ENCODE measurements at regions not wholly inside any gene's neighbourhood (a gene's known extent, or its start where the extent isn't known, plus 50 kb on each side); places are given as distances from the start of the nearest gene placed in this dataset.

DNA sequence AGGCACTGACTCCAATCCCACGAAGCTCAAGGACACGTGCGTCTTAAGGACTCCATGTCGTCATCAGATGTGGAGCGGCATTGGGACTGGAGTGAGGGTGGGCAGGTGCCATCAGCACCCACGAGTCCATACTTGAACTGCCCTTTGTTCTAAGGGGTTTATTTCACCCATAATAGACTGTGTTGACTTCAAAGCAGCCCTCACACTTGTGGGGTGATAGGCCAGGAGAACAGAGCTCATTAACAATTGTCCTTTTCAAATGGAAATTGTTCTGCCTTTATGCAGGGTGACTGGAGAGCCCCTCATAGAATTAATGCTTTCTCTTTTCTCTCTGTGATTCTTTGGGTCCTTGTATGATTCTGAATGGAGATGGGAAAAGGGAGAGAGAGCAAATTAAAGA lies 376.9 kb upstream of the MGMT start:
- DNase-seq (ENCODE audit: low spot score) (no peak), FAIRE-seq (no peak), ATAC-seq (no peak)
- CTCF ChIA-PET (ENCODE audit: low intra/inter-chr PET ratio, low total read pairs), result no interaction called here
- H3K4me3 ChIP-seq (replicated peaks in 1 of 3; ENCODE audit: insufficient read depth in 1 of 3, low read depth in 2 of 3, low read length in 3 of 3), result no peak overlapping the region
- TF ChIP-seq MXI1 (IDR thresholded peaks at IDR 0.05; ENCODE audit: borderline replicate concordance, low read depth, low read length) (no peak), CREB1 (IDR thresholded peaks at IDR 0.05) (0 out of 2 replicates have a peak, but pooled peaks have one; percentile 9), CREB1 (CRISPR knock-in tag; IDR thresholded peaks at IDR 0.05) (no peak)
- 0% methylated on average over 1 of the region's 6 CpGs for WGBS (ENCODE audit: low lambda C conversion rate)
- H3K27me3 ChIP-seq (ENCODE audit: control insufficient read depth in 1 of 2, insufficient read depth in 2 of 2, low read length in 2 of 2), result peaks cover 0 to 8% of the 10 kb centered on the region in 2 experiments; a peak in 3 of 5 replicates
- POLR2A ChIA-PET, result no interaction called here
- in situ Hi-C loops (cut with HindIII; ENCODE audit: extremely low pct_ligation_motif_present, low pct_unique_long_range_greater_than_20kb) (no loop called here), intact Hi-C loops (cut with micrococcal nuclease; ENCODE audit: unreplicated experiment) (no loop called here)
- no peaks in the 10 kb centered on the region for H3K36me3 ChIP-seq (replicated peaks in 1 of 2; ENCODE audit: control insufficient read depth in 1 of 2, insufficient read depth in 2 of 2, low read length in 2 of 2)
- H3K9ac ChIP-seq (ENCODE audit: insufficient read depth, low read depth, low read length), result no peak overlapping the region
- no peak overlapping the region for H3K4me2 ChIP-seq (ENCODE audit: low read depth, low read length)
- H3K79me2 ChIP-seq (ENCODE audit: insufficient read depth, low read length), result no peaks in the 10 kb centered on the region
- BruUV-seq (replicated peaks), result no TSS peak
- H3K4me1 ChIP-seq (ENCODE audit: insufficient read depth, low read length), result no peaks in the 10 kb centered on the region
- H3K27ac ChIP-seq (ENCODE audit: extremely low read length, insufficient read depth, low read length), result no peak overlapping the region
- H3K9me3 ChIP-seq (ENCODE audit: low read length), result peaks cover 4% of the 10 kb centered on the region; the same call in 1 of the 2 replicates
- H2AFZ ChIP-seq (ENCODE audit: low read length), result no peak overlapping the region
- no peaks in the 10 kb centered on the region for H4K20me1 ChIP-seq (ENCODE audit: insufficient read depth, low read length)

- ATAC-seq (no peak), FAIRE-seq (no peak)
- CTCF ChIA-PET (ENCODE audit: low intra/inter-chr PET ratio, low total read pairs), result no interaction called here
- TF ChIP-seq HIC2 (CRISPR knock-in tag; IDR thresholded peaks at IDR 0.05; ENCODE audit: low read depth), result no peak
- TF ChIP-seq EEA1 (CRISPR knock-in tag; IDR thresholded peaks at IDR 0.05; ENCODE audit: borderline replicate concordance), result no peak
- TF ChIP-seq NAIF1 (CRISPR knock-in tag; IDR thresholded peaks at IDR 0.05; ENCODE audit: borderline replicate concordance), result no peak
- no peak for TF ChIP-seq DPF2 (CRISPR knock-in tag; IDR thresholded peaks at IDR 0.05; ENCODE audit: borderline replicate concordance, low read depth)
- no peak for TF ChIP-seq RAD21 (CRISPR knock-in tag; IDR thresholded peaks at IDR 0.05)
- TF ChIP-seq TARDBP (CRISPR knock-in tag; IDR thresholded peaks at IDR 0.05), result no peak
- no peak for TF ChIP-seq FIP1L1 (IDR thresholded peaks at IDR 0.05; ENCODE audit: borderline replicate concordance, insufficient read depth, low read depth, low read length)
- no peak for TF ChIP-seq TAF1 (CRISPR knock-in tag; IDR thresholded peaks at IDR 0.05)
- no peak for TF ChIP-seq ETV6 (CRISPR knock-in tag; conservative IDR thresholded peaks at IDR 0.05)
- no peak for TF ChIP-seq ZNF776 (CRISPR knock-in tag; IDR thresholded peaks at IDR 0.05)
- TF ChIP-seq KDM5A (IDR thresholded peaks at IDR 0.05; ENCODE audit: borderline replicate concordance, low read length), result no peak
- TF ChIP-seq ZSCAN25 (CRISPR knock-in tag; IDR thresholded peaks at IDR 0.05), result no peak
- TF ChIP-seq, protein P1, sequence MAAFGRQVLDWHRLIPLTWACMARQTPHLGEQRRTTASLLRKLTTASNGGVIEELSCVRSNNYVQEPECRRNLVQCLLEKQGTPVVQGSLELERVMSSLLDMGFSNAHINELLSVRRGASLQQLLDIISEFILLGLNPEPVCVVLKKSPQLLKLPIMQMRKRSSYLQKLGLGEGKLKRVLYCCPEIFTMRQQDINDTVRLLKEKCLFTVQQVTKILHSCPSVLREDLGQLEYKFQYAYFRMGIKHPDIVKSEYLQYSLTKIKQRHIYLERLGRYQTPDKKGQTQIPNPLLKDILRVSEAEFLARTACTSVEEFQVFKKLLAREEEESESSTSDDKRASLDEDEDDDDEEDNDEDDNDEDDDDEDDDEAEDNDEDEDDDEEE (CRISPR knock-in tag; IDR thresholded peaks at IDR 0.05), result no peak
Measured at GRCh38 chr10:129090618-129091366, 376.2 kb upstream of the MGMT start.

More at GRCh38 chr10:129090618-129091366, 376.2 kb upstream of the MGMT start:
- no peak for DNase-seq (ENCODE audit: low spot score)
- Histone ChIP-seq H2AFZ (ENCODE audit: low read length) (no peak overlapping the region), H3K79me2 (ENCODE audit: insufficient read depth, low read length) (no peaks in the 10 kb centered on the region), H3K4me1 (ENCODE audit: insufficient read depth, low read length) (no peaks in the 10 kb centered on the region), H3K4me2 (ENCODE audit: low read depth, low read length) (no peak overlapping the region), H3K27me3 (ENCODE audit: control insufficient read depth in 1 of 2, insufficient read depth in 2 of 2, low read length in 2 of 2) (peaks cover 0 to 8% of the 10 kb centered on the region in 2 experiments; a peak in 3 of 5 replicates), H3K36me3 (replicated peaks in 1 of 2; ENCODE audit: control insufficient read depth in 1 of 2, insufficient read depth in 2 of 2, low read length in 2 of 2) (no peaks in the 10 kb centered on the region), H3K9ac (ENCODE audit: insufficient read depth, low read depth, low read length) (no peak overlapping the region), H4K20me1 (ENCODE audit: insufficient read depth, low read length) (no peaks in the 10 kb centered on the region), H3K9me3 (ENCODE audit: low read length) (peaks cover 4% of the 10 kb centered on the region; the same call in 1 of the 2 replicates), H3K27ac (ENCODE audit: extremely low read length, insufficient read depth, low read length) (no peak overlapping the region), H3K4me3 (replicated peaks in 1 of 3; ENCODE audit: insufficient read depth in 1 of 3, low read depth in 2 of 3, low read length in 3 of 3) (no peak overlapping the region)
- intact Hi-C loops (cut with micrococcal nuclease; ENCODE audit: unreplicated experiment), result no loop called here
- BruUV-seq (replicated peaks), result no TSS peak
- in situ Hi-C loops (cut with HindIII; ENCODE audit: extremely low pct_ligation_motif_present, low pct_unique_long_range_greater_than_20kb), result no loop called here
- 1% methylated on average over 6 of the region's 6 CpGs for WGBS (ENCODE audit: low lambda C conversion rate)
- POLR2A ChIA-PET, result no interaction called here

Measured in HepG2 (cell line).